Endothelial cell of umbilical vein (primary cell): ENCODE measurements at regions not wholly inside any gene's neighbourhood (a gene's known extent, or its start where the extent isn't known, plus 50 kb on each side); places are given as distances from the start of the nearest gene placed in this dataset.

Source experiments
- CTCF ChIP-seq, 2 donors: IDR thresholded peaks; 1 replicate in 1 of 2; 2 replicates in 1 of 2; pipeline ENCODE4 v1.5.1; 2011; ENCODE audit warnings: low read length in 2 of 2, mild to moderate bottlenecking in 2 of 2, moderate library complexity in 2 of 2, control low read depth in 1 of 2, inconsistent platforms in 1 of 2, low read depth in 1 of 2; ENCODE audit not compliant: insufficient read depth in 1 of 2; ENCODE audit errors: extremely low read depth in 1 of 2
- EZH2 ChIP-seq: IDR thresholded peaks from 2 replicates; pipeline ENCODE4 v1.6.1; 2012; ENCODE audit warnings: borderline replicate concordance, low read depth, mild to moderate bottlenecking, moderate library complexity, low read length, inconsistent platforms; ENCODE audit not compliant: severe bottlenecking
- FOS ChIP-seq: IDR thresholded peaks from 2 replicates; pipeline ENCODE4 v1.6.1; 2011; ENCODE audit warnings: mild to moderate bottlenecking, low read length, moderate library complexity, borderline replicate concordance; ENCODE audit not compliant: insufficient read depth
- GATA2 ChIP-seq: IDR thresholded peaks from 2 replicates; pipeline ENCODE4 v1.7.0; 2011; ENCODE audit warnings: low read depth, mild to moderate bottlenecking, moderate library complexity, mixed read lengths, low read length; ENCODE audit not compliant: insufficient read length, insufficient read depth
- POLR2A ChIP-seq: IDR thresholded peaks from 2 replicates; pipeline ENCODE4 v1.6.1; 2012; ENCODE audit warnings: low read depth, mild to moderate bottlenecking, control low read depth, low read length
- POLR2AphosphoS5 ChIP-seq: IDR thresholded peaks from 2 replicates; pipeline ENCODE4 v1.6.1; 2012; ENCODE audit warnings: low read depth, mild to moderate bottlenecking, control low read depth, low read length, moderate library complexity; ENCODE audit not compliant: insufficient read depth
- TF ChIP-seq, protein P1 (sequence below): IDR thresholded peaks from 2 replicates; pipeline ENCODE4 v1.6.1; 2011; ENCODE audit not compliant: insufficient read depth, insufficient read length

DNA sequence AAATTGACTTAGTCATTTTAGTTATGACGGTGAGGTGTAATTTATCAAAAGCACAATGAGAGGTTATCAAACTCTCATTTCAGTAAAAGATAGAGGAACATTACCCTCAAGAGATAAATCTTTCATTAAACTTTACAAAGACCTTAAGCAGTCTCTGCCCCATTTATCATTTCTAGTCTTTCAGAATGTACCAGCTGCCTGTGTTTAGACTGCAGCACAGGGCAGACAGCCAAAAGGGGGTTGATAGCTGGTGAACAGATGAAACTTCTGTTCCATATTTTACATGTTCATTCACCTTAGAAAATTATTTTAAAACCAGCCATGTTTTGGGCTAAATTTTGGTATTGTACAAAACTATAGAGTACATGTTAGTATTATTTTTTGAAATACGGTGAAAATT lies 514.6 kb upstream of the CNTN3 start:
- TF ChIP-seq, protein P1, sequence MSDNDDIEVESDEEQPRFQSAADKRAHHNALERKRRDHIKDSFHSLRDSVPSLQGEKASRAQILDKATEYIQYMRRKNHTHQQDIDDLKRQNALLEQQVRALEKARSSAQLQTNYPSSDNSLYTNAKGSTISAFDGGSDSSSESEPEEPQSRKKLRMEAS, result no peak
- no peak for TF ChIP-seq POLR2A
- TF ChIP-seq CTCF (IDR thresholded peaks at IDR 0.05; ENCODE audit: extremely low read depth in 1 of 2, insufficient read depth in 1 of 2, low read depth in 1 of 2, low read length in 2 of 2), result no peak
- no peak for TF ChIP-seq EZH2
- no peak for TF ChIP-seq POLR2AphosphoS5
- TF ChIP-seq GATA2, result no peak
- no peak for TF ChIP-seq FOS
